Erythroblast (primary cell): ENCODE measurements at regions not wholly inside any gene's neighbourhood (a gene's known extent, or its start where the extent isn't known, plus 50 kb on each side); places are given as distances from the start of the nearest gene placed in this dataset.

Experiments
- GATA1 ChIP-seq: IDR thresholded peaks from 2 replicates; pipeline ENCODE4 v1.6.1; 2011; ENCODE audit warnings: low read depth, mild to moderate bottlenecking, control low read depth, low read length, moderate library complexity
- POLR2A ChIP-seq: IDR thresholded peaks from 2 replicates; pipeline ENCODE4 v1.6.1; 2011; ENCODE audit warnings: mild to moderate bottlenecking, low read length

- TF ChIP-seq POLR2A (no peak), GATA1 (no peak)
These were observed 62.0 kb upstream of the SIX3 start for GRCh38 chr2:44879269-44880124.
